HUES64 (cell line): ENCODE measurements at regions not wholly inside any gene's neighbourhood (a gene's known extent, or its start where the extent isn't known, plus 50 kb on each side); places are given as distances from the start of the nearest gene placed in this dataset.

Experiments used
- H3K27ac ChIP-seq: 2 replicates; pipeline ENCODE4 v1.7.0; 2013; ENCODE audit warnings: low read depth, low read length, inconsistent platforms
- H3K27me3 ChIP-seq: 2 replicates; pipeline ENCODE4 v1.6.1; 2013; ENCODE audit warnings: mild to moderate bottlenecking, low read length; ENCODE audit not compliant: insufficient read depth
- H3K36me3 ChIP-seq: 2 replicates; pipeline ENCODE4 v1.6.1; 2013; ENCODE audit warnings: mild to moderate bottlenecking, low read length; ENCODE audit not compliant: insufficient read depth
- H3K4me1 ChIP-seq: 2 replicates; pipeline ENCODE4 v1.6.1; 2013; ENCODE audit warnings: mild to moderate bottlenecking, low read length, moderate library complexity; ENCODE audit not compliant: insufficient read depth
- H3K4me3 ChIP-seq: 2 replicates; pipeline ENCODE4 v1.5.1; 2013; ENCODE audit warnings: mild to moderate bottlenecking, low read length, moderate library complexity
- H3K9ac ChIP-seq: 2 replicates; pipeline ENCODE4 v1.6.1; 2013; ENCODE audit warnings: mild to moderate bottlenecking, low read depth, low read length
- H3K9me3 ChIP-seq: 2 replicates; pipeline ENCODE4 v1.6.1; 2013; ENCODE audit warnings: low read depth, low read length; ENCODE audit not compliant: insufficient read depth
- WGBS: fragments of 150-250, 120-280 bp; methylation state at CpG from one replicate; pipeline ENCODE4 v1.1.7; 2013; ENCODE audit warnings: missing lambda C conversion rate; 5-methylcytosine and 5-hydroxymethylcytosine counted together

GRCh38 chr9:22204240-22204639 lies 195.1 kb upstream of the CDKN2B start:
- 100% methylated on average over 2 of the region's 2 CpGs for WGBS

DNA sequence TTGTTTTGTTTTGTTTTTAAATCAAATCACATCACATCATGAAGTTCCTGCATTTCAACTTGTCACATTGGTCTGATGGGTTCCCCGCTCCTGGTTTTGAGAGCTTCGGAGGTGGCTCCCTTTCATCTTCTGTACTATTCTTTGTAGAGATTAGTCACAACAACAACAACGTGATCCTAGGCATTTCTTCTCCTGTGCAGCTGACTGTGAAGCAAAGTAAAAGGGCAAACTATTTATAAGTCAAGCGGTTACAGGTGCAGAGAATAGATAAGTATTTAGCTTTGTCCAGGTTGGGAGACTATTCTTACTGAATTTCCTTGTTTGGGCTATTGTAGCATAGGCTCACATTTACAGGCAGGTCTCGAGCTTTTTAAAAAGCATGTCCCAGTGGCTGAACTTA lies 197.7 kb upstream of the CDKN2B start:
- Histone ChIP-seq H3K36me3 (no peaks in the 10 kb centered on the region), H3K9ac (no peak overlapping the region), H3K4me1 (no peaks in the 10 kb centered on the region), H3K27me3 (no peaks in the 10 kb centered on the region), H3K4me3 (no peak overlapping the region), H3K27ac (no peak overlapping the region), H3K9me3 (no peaks in the 10 kb centered on the region)
- WGBS = 91% methylated on average over 5 of the region's 5 CpGs

More at GRCh38 chr9:22204240-22204639, 195.1 kb upstream of the CDKN2B start:
- no peak overlapping the region for H3K4me3 ChIP-seq
- no peak overlapping the region for H3K9ac ChIP-seq
- no peaks in the 10 kb centered on the region for H3K4me1 ChIP-seq
- no peaks in the 10 kb centered on the region for H3K9me3 ChIP-seq
- no peak overlapping the region for H3K27ac ChIP-seq
- H3K36me3 ChIP-seq = no peaks in the 10 kb centered on the region
- H3K27me3 ChIP-seq = no peaks in the 10 kb centered on the region

- Histone ChIP-seq H3K36me3 (no peaks in the 10 kb centered on the region), H3K27me3 (no peaks in the 10 kb centered on the region), H3K27ac (no peak overlapping the region), H3K9ac (no peak overlapping the region), H3K4me3 (no peak overlapping the region), H3K9me3 (no peaks in the 10 kb centered on the region), H3K4me1 (no peaks in the 10 kb centered on the region)
- WGBS = 100% methylated on average over 1 of the region's 1 CpG
Observed at GRCh38 chr9:22208846-22209585, 199.9 kb upstream of the CDKN2B start.

DNA sequence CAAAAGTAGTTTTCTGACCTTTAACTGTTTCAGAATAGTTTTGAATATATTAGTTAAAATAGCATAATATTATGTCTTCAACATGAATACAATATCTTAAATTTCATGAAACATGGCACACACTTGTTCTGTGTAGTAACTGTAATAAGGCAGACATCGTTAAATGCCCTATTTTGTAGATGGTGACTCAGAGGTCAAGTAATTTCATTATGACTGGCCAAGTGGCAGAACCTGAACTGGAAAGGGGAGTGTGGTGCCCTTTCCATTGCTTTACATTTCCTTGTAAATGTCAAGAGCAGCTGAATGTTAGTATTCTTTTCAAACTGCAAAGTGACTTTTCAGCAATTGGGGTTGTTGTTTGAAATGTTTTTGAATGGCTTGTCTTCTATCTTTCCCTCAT lies 201.2 kb upstream of the CDKN2B start:
- H3K27me3 ChIP-seq = no peaks in the 10 kb centered on the region
- H3K9ac ChIP-seq = no peak overlapping the region
- 89% methylated on average over 1 of the region's 1 CpG for WGBS
- no peaks in the 10 kb centered on the region for H3K36me3 ChIP-seq
- no peak overlapping the region for H3K27ac ChIP-seq
- no peaks in the 10 kb centered on the region for H3K9me3 ChIP-seq
- H3K4me3 ChIP-seq = no peak overlapping the region
- H3K4me1 ChIP-seq = no peaks in the 10 kb centered on the region

GRCh38 chr9:22210936-22211335 lies 201.8 kb upstream of the CDKN2B start:
- H3K27ac ChIP-seq = no peak overlapping the region
- no peaks in the 10 kb centered on the region for H3K4me1 ChIP-seq
- no peaks in the 10 kb centered on the region for H3K27me3 ChIP-seq

DNA sequence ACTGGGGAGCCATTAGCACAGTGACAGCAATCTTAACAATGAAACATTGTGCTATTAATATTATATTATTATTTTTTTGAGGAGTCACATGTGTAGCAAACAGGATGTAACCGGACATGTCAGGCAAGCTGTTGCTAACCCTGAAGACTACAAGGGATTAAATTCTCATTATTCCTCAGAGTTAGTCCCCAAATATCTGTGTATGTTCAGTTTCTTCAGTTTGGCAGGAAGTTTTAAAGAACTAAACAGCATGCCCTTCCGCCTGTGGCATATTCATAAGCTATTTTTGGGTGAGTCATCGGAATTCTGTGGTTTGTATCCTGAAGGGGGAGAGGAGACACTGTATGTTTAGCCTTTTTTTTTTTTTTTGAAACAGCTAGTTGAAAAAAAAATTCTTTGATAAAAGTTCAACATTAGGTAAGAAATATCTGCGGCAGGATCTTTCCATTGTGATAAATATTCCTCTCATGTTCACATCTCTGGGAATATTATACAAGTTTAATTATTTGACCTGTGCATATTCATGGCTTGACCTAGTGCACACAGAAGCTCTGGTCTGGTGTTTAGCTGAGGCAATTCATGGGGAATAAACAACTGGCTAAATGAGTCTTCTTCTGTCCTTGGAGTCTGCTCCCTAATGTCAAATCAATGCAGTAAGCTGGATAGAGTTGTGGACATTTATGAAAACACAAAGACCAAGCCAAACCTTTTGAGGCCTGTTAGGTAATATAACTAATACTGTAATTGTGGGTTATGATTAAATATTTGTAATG lies 202.7 kb upstream of the CDKN2B start:
- 96% methylated on average over 3 of the region's 4 CpGs for WGBS
- H3K4me1 ChIP-seq = no peaks in the 10 kb centered on the region
- no peaks in the 10 kb centered on the region for H3K36me3 ChIP-seq
- no peak overlapping the region for H3K9ac ChIP-seq
- H3K4me3 ChIP-seq = no peak overlapping the region
- H3K9me3 ChIP-seq = no peaks in the 10 kb centered on the region
- no peak overlapping the region for H3K27ac ChIP-seq
- H3K27me3 ChIP-seq = no peaks in the 10 kb centered on the region

More at GRCh38 chr9:22210936-22211335, 201.8 kb upstream of the CDKN2B start:
- no peak overlapping the region for H3K4me3 ChIP-seq
- H3K9ac ChIP-seq = no peak overlapping the region
- no peaks in the 10 kb centered on the region for H3K9me3 ChIP-seq
- 94% methylated on average over 2 of the region's 2 CpGs for WGBS
- H3K36me3 ChIP-seq = no peaks in the 10 kb centered on the region

DNA sequence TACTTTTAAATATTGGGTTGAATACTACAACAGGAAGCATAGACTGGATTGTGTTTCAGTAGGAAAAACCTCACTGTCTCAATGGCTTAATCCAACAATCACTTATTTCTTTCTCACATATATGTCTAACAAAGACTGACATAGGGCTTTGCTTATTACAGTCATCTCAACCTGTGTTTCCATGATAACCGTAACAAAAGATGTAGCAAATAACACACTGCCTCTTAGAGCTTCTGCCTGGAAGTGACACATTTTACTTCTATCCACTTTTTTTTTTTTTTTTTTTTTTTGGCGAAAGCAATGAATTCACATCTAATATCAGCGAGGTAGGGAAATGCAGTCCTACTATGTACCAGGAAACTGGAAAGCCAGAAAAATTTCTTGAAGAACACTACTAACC lies 204.9 kb upstream of the CDKN2B start:
- H3K4me1 ChIP-seq = no peaks in the 10 kb centered on the region
- H3K36me3 ChIP-seq = no peaks in the 10 kb centered on the region
- H3K27ac ChIP-seq = no peak overlapping the region
- H3K4me3 ChIP-seq = no peak overlapping the region
- no peak overlapping the region for H3K9ac ChIP-seq
- WGBS = 91% methylated on average over 1 of the region's 3 CpGs
- H3K27me3 ChIP-seq = no peaks in the 10 kb centered on the region
- no peaks in the 10 kb centered on the region for H3K9me3 ChIP-seq

DNA sequence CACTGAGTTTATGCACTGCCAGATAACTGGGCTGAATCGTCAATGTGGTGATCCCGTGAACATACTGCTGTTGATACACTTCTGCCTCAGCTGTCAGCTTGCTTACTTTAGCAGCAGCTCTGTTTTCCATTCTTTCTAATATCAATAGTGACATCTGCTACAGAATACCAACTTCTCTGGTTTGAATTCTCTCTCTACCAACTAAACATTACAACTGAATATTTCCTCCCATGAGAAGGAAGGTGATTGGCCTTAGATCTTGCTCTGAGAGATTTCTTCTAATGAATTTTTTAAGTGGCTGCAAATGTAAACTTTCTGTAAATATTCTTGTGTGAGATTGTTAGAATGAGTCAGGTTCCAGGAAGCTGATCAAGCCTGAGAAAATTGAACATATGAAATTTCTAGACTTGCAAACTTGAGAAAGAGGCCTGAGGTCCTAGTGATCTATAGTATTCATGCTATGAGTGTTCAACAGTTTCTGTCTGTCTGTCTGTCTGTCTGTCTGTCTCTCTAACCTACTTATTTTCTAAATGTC lies 205.5 kb upstream of the CDKN2B start:
- 93% methylated on average over 2 of the region's 2 CpGs for WGBS
- Histone ChIP-seq H3K9ac (no peak overlapping the region), H3K4me3 (no peak overlapping the region), H3K9me3 (no peaks in the 10 kb centered on the region), H3K27me3 (no peaks in the 10 kb centered on the region), H3K36me3 (no peaks in the 10 kb centered on the region), H3K27ac (no peak overlapping the region), H3K4me1 (no peaks in the 10 kb centered on the region)

DNA sequence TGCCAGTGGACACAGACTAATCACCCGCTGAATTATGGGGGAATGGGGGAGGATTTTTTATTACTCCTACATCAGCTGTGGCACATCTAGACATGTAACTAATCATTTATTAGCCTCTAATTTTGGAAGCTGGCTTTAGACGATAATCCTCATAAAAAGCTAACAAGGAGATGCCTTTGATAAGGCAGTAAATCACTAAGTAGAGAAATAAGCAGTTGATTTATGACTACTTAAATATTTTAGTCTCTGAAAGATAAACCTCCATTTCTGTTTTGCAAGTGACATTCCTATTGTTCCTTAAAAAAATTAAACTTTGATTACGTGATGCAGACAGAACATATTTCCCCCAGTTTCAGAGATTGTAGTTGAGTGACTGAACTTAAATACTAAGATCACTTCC lies 206.4 kb upstream of the CDKN2B start:
- no peaks in the 10 kb centered on the region for H3K4me1 ChIP-seq
- no peak overlapping the region for H3K9ac ChIP-seq
- H3K27ac ChIP-seq = no peak overlapping the region
- no peaks in the 10 kb centered on the region for H3K9me3 ChIP-seq
- H3K36me3 ChIP-seq = no peaks in the 10 kb centered on the region
- H3K27me3 ChIP-seq = no peaks in the 10 kb centered on the region
- WGBS = 100% methylated on average over 2 of the region's 3 CpGs
- no peak overlapping the region for H3K4me3 ChIP-seq

GRCh38 chr9:22216730-22217172 lies 207.6 kb upstream of the CDKN2B start:
- Histone ChIP-seq H3K9me3 (no peaks in the 10 kb centered on the region), H3K9ac (no peak overlapping the region), H3K4me1 (no peaks in the 10 kb centered on the region), H3K27ac (no peak overlapping the region), H3K4me3 (no peak overlapping the region), H3K27me3 (no peaks in the 10 kb centered on the region), H3K36me3 (no peaks in the 10 kb centered on the region)
- WGBS = 86% methylated on average over 8 of the region's 8 CpGs

DNA sequence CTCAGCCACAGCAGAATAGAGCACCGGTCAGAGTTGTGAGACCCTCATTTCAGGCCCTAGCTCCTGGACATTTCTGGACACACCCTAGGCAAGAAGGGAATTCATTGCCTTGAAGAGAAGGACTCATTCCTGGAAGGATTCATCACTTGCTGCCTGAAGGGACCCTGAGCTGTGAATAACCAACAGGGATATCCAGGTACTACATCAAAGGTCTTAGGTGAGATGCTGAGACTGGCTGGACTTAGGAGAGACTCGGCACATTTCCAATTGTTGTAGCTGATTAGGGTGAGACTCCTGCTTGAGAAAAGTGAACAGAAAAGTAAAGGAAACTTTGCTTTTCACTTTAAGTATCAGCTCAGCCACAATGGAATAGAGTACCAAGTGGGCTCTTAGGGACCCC lies 208.1 kb upstream of the CDKN2B start:
- no peak overlapping the region for H3K9ac ChIP-seq
- H3K4me1 ChIP-seq = no peaks in the 10 kb centered on the region
- H3K4me3 ChIP-seq = no peak overlapping the region
- no peaks in the 10 kb centered on the region for H3K27me3 ChIP-seq
- no peak overlapping the region for H3K27ac ChIP-seq
- H3K36me3 ChIP-seq = no peaks in the 10 kb centered on the region
- 99% methylated on average over 2 of the region's 2 CpGs for WGBS
- H3K9me3 ChIP-seq = no peaks in the 10 kb centered on the region
